ENCODE measurements at regions not wholly inside any gene's neighbourhood (a gene's known extent, or its start where the extent isn't known, plus 50 kb on each side); places are given as distances from the start of the nearest gene placed in this dataset.

GRCh38 chr6:164018133-164018532, 603.6 kb downstream of the QKI start:
- no peaks in the 10 kb centered on the region for H3K79me2 ChIP-seq (ENCODE audit: insufficient read depth, low read length)
- H3K27ac Mint-ChIP-seq (ENCODE audit: unreplicated experiment): peak overlapping the region; percentile 59
- DNase-seq (ENCODE audit: low read depth) (peak; percentile 26), FAIRE-seq (no peak)
- H3K36me3 ChIP-seq (ENCODE audit: insufficient read depth, low read length): no peaks in the 10 kb centered on the region
- no peaks in the 10 kb centered on the region for H3K27me3 ChIP-seq (ENCODE audit: insufficient read depth, low read length)
- H3K4me3 ChIP-seq (ENCODE audit: insufficient read depth, low read depth, low read length): no peak overlapping the region
- no peaks in the 10 kb centered on the region for H3K9me3 Mint-ChIP-seq (ENCODE audit: unreplicated experiment)
- H3K9me3 ChIP-seq (ENCODE audit: insufficient read depth, low read depth, low read length): no peaks in the 10 kb centered on the region
- no peak overlapping the region for H3K27ac ChIP-seq (ENCODE audit: low read depth, low read length)
- no peak overlapping the region for H3K4me3 Mint-ChIP-seq (ENCODE audit: unreplicated experiment)
- H3K4me1 Mint-ChIP-seq (ENCODE audit: low read depth, unreplicated experiment): peaks cover 17% of the 10 kb centered on the region
- no peak overlapping the region for H2AFZ ChIP-seq (ENCODE audit: low read depth, low read length)
- H3K36me3 Mint-ChIP-seq (ENCODE audit: low read depth, unreplicated experiment): no peaks in the 10 kb centered on the region
- TF ChIP-seq EZH2 (IDR thresholded peaks at IDR 0.05; ENCODE audit: insufficient read depth, low read length): no peak
- no peak overlapping the region for H3K9ac ChIP-seq (ENCODE audit: low read length)
- H3K4me2 ChIP-seq (ENCODE audit: low read length): no peak overlapping the region
- H3K4me1 ChIP-seq (ENCODE audit: insufficient read depth, low read length): no peaks in the 10 kb centered on the region
- no peaks in the 10 kb centered on the region for H4K20me1 ChIP-seq (ENCODE audit: insufficient read depth, low read length)
- peaks cover 2% of the 10 kb centered on the region for H3K27me3 Mint-ChIP-seq (ENCODE audit: low read depth, unreplicated experiment)

GRCh38 chr6:164016056-164016455, 601.5 kb downstream of the QKI start:
- TF ChIP-seq CTCF (IDR thresholded peaks at IDR 0.05; ENCODE audit: insufficient read depth, low read depth, low read length) (no peak), EZH2 (IDR thresholded peaks at IDR 0.05; ENCODE audit: insufficient read depth, low read length) (no peak)
- Histone ChIP-seq H2AFZ (ENCODE audit: low read depth, low read length) (no peak overlapping the region), H3K27ac (ENCODE audit: low read depth, low read length) (no peak overlapping the region), H3K9ac (ENCODE audit: low read length) (no peak overlapping the region), H3K4me3 (ENCODE audit: insufficient read depth, low read depth, low read length) (no peak overlapping the region), H3K9me3 (ENCODE audit: insufficient read depth, low read depth, low read length) (no peaks in the 10 kb centered on the region), H3K4me1 (ENCODE audit: insufficient read depth, low read length) (no peaks in the 10 kb centered on the region), H3K36me3 (ENCODE audit: insufficient read depth, low read length) (no peaks in the 10 kb centered on the region), H3K27me3 (ENCODE audit: insufficient read depth, low read length) (no peaks in the 10 kb centered on the region), H4K20me1 (ENCODE audit: insufficient read depth, low read length) (no peaks in the 10 kb centered on the region), H3K4me2 (ENCODE audit: low read length) (no peak overlapping the region), H3K79me2 (ENCODE audit: insufficient read depth, low read length) (no peaks in the 10 kb centered on the region)
- DNase-seq (ENCODE audit: low read depth) (no peak), FAIRE-seq (no peak)
- Mint-ChIP-seq H3K36me3 (ENCODE audit: low read depth, unreplicated experiment) (no peaks in the 10 kb centered on the region), H3K27ac (ENCODE audit: unreplicated experiment) (no peak overlapping the region), H3K4me3 (ENCODE audit: unreplicated experiment) (no peak overlapping the region), H3K4me1 (ENCODE audit: low read depth, unreplicated experiment) (peaks cover 13% of the 10 kb centered on the region), H3K27me3 (ENCODE audit: low read depth, unreplicated experiment) (peaks cover 2% of the 10 kb centered on the region), H3K9me3 (ENCODE audit: unreplicated experiment) (no peaks in the 10 kb centered on the region)

DNA sequence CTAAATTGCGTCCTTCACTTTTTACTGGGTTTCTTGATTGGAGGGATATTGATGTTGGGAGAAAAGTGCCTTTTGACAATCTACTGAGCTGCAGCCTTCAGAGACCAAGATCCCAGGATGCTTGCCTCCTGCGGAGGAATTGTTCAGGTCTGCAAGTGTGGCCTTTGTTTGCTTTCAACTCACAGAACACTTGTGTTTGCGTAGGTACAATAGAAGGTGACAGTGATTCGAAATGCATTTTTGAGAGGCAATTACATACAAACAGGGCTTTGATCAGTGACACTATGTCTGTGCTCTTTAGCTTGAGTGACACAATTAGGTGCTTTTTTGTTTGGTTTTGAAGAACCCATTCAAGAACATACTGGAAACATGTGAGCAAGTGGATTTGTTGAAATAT, 600.6 kb downstream of the QKI start:
- FAIRE-seq (no peak), DNase-seq (ENCODE audit: low read depth) (no peak)
- H3K4me3 ChIP-seq (ENCODE audit: insufficient read depth, low read depth, low read length): no peak overlapping the region
- no peak overlapping the region for H3K4me2 ChIP-seq (ENCODE audit: low read length)
- peaks cover 19% of the 10 kb centered on the region for H3K4me1 Mint-ChIP-seq (ENCODE audit: low read depth, unreplicated experiment)
- no peak overlapping the region for H3K27ac Mint-ChIP-seq (ENCODE audit: unreplicated experiment)
- no peak overlapping the region for H3K27ac ChIP-seq (ENCODE audit: low read depth, low read length)
- TF ChIP-seq EZH2 (IDR thresholded peaks at IDR 0.05; ENCODE audit: insufficient read depth, low read length) (no peak), CTCF (IDR thresholded peaks at IDR 0.05; ENCODE audit: insufficient read depth, low read depth, low read length) (no peak)
- H3K36me3 ChIP-seq (ENCODE audit: insufficient read depth, low read length): no peaks in the 10 kb centered on the region
- no peaks in the 10 kb centered on the region for H4K20me1 ChIP-seq (ENCODE audit: insufficient read depth, low read length)
- H3K4me1 ChIP-seq (ENCODE audit: insufficient read depth, low read length): no peaks in the 10 kb centered on the region
- no peaks in the 10 kb centered on the region for H3K9me3 ChIP-seq (ENCODE audit: insufficient read depth, low read depth, low read length)
- no peaks in the 10 kb centered on the region for H3K27me3 ChIP-seq (ENCODE audit: insufficient read depth, low read length)
- H3K4me3 Mint-ChIP-seq (ENCODE audit: unreplicated experiment): no peak overlapping the region
- H3K27me3 Mint-ChIP-seq (ENCODE audit: low read depth, unreplicated experiment): peaks cover 2% of the 10 kb centered on the region
- H3K36me3 Mint-ChIP-seq (ENCODE audit: low read depth, unreplicated experiment): no peaks in the 10 kb centered on the region
- no peaks in the 10 kb centered on the region for H3K79me2 ChIP-seq (ENCODE audit: insufficient read depth, low read length)
- no peak overlapping the region for H3K9ac ChIP-seq (ENCODE audit: low read length)
- H3K9me3 Mint-ChIP-seq (ENCODE audit: unreplicated experiment): no peaks in the 10 kb centered on the region
- H2AFZ ChIP-seq (ENCODE audit: low read depth, low read length): no peak overlapping the region
